ENCODE measurements at regions not wholly inside any gene's neighbourhood (a gene's known extent, or its start where the extent isn't known, plus 50 kb on each side); places are given as distances from the start of the nearest gene placed in this dataset.

GRCh38 chr20:24816907-24817306 is 132.2 kb upstream of the CST7 start:
- H3K4me3 ChIP-seq (ENCODE audit: low read depth, low read length): no peak overlapping the region
- no peak for TF ChIP-seq CTCF (conservative IDR thresholded peaks at IDR 0.05; ENCODE audit: low read depth, low read length)
- DNase-seq (ENCODE audit: low read depth): no peak

DNA sequence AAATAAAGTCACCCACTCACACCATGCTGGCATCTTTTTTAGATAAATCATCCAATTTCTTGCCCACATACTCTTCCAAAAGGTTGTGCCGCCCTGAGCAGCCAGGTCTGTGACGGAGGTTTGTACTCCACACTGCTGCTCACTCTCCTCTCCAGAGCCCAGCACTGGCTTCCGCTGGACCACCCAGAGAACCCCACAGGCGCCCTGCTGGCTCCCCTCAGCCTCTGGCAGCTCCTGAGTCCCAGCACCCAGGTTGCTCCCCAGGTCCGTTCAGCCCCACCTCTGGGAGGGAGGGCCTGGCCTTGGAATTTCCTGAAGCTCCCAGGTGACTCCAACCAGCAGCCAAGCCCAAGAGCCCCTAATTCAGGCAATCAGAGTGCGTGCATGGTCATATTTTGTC is 131.7 kb upstream of the CST7 start:
- TF ChIP-seq CTCF (conservative IDR thresholded peaks at IDR 0.05; ENCODE audit: low read depth, low read length): no peak
- DNase-seq (ENCODE audit: low read depth): no peak
- no peak overlapping the region for H3K4me3 ChIP-seq (ENCODE audit: low read depth, low read length)

GRCh38 chr20:24818056-24818455 is 131.0 kb upstream of the CST7 start:
- H3K4me3 ChIP-seq (ENCODE audit: low read depth, low read length): no peak overlapping the region
- no peak for TF ChIP-seq CTCF (conservative IDR thresholded peaks at IDR 0.05; ENCODE audit: low read depth, low read length)
- no peak for DNase-seq (ENCODE audit: low read depth)

DNA sequence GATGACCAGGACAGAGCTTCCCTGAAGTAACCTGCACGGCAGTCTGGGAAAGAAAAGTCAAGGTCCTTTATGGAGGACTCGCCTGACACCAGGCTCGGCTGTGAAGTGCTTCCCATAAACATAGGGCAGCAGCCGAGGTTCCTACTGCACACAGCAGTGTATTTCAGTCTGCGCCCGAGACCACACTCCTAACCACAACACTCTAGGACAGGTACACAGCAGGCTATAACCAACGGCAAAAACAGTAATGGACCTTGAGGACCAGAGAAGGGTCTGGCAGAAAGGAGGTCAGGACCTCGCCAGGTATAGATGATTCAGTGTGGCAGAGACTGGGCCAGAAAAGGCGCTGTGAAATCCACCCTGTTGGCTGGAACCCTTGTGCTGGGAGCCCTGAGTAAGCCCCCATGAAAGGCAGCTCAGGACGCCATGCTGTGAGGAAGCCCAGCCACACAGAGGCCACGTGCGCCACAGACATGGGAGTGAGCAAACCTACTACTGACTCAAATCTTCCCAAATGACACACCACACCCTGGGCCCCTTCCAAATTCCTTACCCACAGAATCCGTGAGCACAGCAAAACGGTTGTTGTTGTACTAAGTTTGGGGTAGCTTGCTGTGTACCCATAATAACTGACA is 129.6 kb upstream of the CST7 start:
- DNase-seq (ENCODE audit: low read depth): no peak
- H3K4me3 ChIP-seq (ENCODE audit: low read depth, low read length): no peak overlapping the region
- TF ChIP-seq CTCF (conservative IDR thresholded peaks at IDR 0.05; ENCODE audit: low read depth, low read length): no peak

GRCh38 chr20:24820345-24820744 is 128.7 kb upstream of the CST7 start:
- no peak for DNase-seq (ENCODE audit: low read depth)
- no peak overlapping the region for H3K4me3 ChIP-seq (ENCODE audit: low read depth, low read length)
- no peak for TF ChIP-seq CTCF (conservative IDR thresholded peaks at IDR 0.05; ENCODE audit: low read depth, low read length)

DNA sequence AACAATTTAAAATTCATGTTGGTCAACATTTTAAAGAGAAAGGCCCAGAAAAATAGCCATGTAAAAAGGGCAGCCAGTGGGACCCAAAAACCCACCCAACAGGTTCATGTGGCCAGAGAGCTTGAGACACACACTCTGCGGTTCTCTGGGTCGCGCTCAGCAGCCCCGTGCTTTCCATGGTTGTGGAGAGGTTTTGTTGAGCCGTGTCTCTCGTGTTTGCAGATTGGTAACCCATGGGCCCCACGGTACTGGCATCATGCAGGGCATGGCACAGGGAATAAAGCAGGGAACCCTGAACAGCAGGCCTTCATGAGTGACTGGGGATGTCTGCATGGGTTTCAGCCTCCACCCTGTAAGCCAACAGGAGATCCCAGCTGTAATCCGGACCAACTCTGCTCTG is 127.7 kb upstream of the CST7 start:
- DNase-seq (ENCODE audit: low read depth): no peak
- no peak overlapping the region for H3K4me3 ChIP-seq (ENCODE audit: low read depth, low read length)
- TF ChIP-seq CTCF (conservative IDR thresholded peaks at IDR 0.05; ENCODE audit: low read depth, low read length): no peak

DNA sequence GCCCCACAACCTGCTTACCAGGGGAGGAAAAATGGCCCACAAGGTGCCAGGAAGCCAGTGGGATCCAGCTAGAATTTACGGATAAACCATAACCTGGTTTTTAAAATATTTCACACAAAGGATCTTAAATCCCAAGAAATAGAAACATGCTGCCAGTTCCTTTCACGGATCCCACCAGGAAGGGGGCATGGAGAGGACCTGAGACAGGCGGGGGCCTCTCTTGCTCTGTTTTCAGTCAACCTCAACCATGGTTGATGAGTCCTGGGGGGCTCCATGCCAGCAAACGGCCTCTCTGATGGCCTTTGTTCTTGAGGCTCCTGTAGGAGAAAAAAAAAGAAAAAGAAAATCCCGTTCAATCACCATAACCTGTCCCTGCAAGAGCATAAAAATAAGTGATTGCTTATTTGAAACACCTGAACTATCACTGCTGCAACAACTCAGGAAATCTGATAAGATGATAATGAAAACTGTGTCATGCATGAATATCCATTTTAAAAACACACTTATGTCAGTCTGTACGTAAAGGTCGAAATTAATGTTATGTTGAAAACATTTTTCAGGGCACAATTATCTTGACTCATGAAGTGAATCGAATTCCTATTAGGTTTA is 125.8 kb upstream of the CST7 start:
- H3K4me3 ChIP-seq (ENCODE audit: low read depth, low read length): no peak overlapping the region
- no peak for TF ChIP-seq CTCF (conservative IDR thresholded peaks at IDR 0.05; ENCODE audit: low read depth, low read length)
- DNase-seq (ENCODE audit: low read depth): no peak

All from epithelial cell of proximal tubule (primary cell).